ENCODE measurements at regions not wholly inside any gene's neighbourhood (a gene's known extent, or its start where the extent isn't known, plus 50 kb on each side); places are given as distances from the start of the nearest gene placed in this dataset.

DNA sequence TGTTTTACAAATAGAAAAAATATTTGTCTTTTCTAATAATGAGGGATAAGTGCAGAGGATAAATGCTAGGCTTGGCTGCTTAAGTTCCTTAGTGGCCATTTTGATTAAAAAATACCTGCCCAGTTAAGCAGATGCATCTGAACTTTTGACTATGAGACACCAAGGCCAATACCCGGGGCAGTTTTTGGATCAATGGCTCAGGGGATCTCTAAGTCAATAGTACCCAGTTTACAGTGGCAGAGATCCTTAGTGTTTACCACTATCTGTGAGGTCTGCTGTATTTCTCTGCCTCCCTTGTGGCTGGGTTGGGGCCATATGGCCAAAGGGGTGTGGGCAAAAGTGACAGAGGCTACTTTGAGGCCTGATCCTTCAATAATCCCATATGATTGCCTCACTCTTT lies 184.5 kb upstream of the MAST4 start:
- H3K4me1 ChIP-seq (ENCODE audit: insufficient read depth, low read length), result no peaks in the 10 kb centered on the region
- peaks cover 0 to 4% (median 0%) of the 10 kb centered on the region in 5 donors for H3K9me3 Mint-ChIP-seq
- no peaks in the 10 kb centered on the region for H3K36me3 Mint-ChIP-seq
- no peak overlapping the region for H3K4me3 ChIP-seq (ENCODE audit: low read length)
- POLR2A ChIA-PET, result no interaction called here
- no peaks in the 10 kb centered on the region for H3K4me1 Mint-ChIP-seq
- DNase-seq, result no peak
- no peaks in the 10 kb centered on the region for H3K27me3 ChIP-seq (ENCODE audit: insufficient read depth, low read length, poor library complexity, severe bottlenecking)
- no peaks in the 10 kb centered on the region for H3K9me3 ChIP-seq (ENCODE audit: low read length)
- H3K27me3 Mint-ChIP-seq, result peaks cover 8 to 11% of the 10 kb centered on the region in 2 donors
- no peak overlapping the region for H3K27ac ChIP-seq (ENCODE audit: low read depth, low read length)
- CTCF ChIA-PET, result no interaction called here
- no peak overlapping the region for H3K4me3 Mint-ChIP-seq
- no peaks in the 10 kb centered on the region for H3K36me3 ChIP-seq (ENCODE audit: insufficient read depth, low read length)
- H3K27ac Mint-ChIP-seq, result no peak overlapping the region

DNA sequence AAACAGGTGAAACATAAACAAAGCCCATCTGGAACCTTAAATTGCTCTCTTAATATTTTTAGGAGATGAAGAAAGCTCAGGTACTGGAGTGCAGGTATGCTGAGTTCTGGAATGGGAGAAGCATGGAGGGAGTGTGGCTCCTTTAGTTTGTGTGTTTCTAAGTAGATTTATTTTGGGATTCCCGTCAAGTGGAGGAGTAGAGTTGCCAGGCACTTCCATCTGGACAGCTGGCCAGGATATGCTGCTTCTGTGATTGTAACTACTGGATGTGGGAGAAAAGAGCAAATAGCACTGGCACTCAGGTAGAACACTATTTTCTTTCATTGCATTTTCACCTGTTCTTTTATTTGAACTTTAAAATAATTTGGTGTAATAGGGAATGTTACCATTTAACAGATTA lies 182.3 kb upstream of the MAST4 start:
- Histone ChIP-seq H3K27ac (ENCODE audit: low read depth, low read length) (no peak overlapping the region), H3K36me3 (ENCODE audit: insufficient read depth, low read length) (no peaks in the 10 kb centered on the region), H3K9me3 (ENCODE audit: low read length) (no peaks in the 10 kb centered on the region), H3K4me1 (ENCODE audit: insufficient read depth, low read length) (no peaks in the 10 kb centered on the region), H3K4me3 (ENCODE audit: low read length) (no peak overlapping the region), H3K27me3 (ENCODE audit: insufficient read depth, low read length, poor library complexity, severe bottlenecking) (no peaks in the 10 kb centered on the region)
- Mint-ChIP-seq H3K4me1 (no peaks in the 10 kb centered on the region), H3K36me3 (no peaks in the 10 kb centered on the region), H3K9me3 (peaks cover 0 to 4% (median 0%) of the 10 kb centered on the region in 5 donors), H3K4me3 (no peak overlapping the region), H3K27ac (no peak overlapping the region), H3K27me3 (peaks cover 0 to 3% of the 10 kb centered on the region in 2 donors)
- ChIA-PET POLR2A (no interaction called here), CTCF (no interaction called here)
- DNase-seq, result no peak

DNA sequence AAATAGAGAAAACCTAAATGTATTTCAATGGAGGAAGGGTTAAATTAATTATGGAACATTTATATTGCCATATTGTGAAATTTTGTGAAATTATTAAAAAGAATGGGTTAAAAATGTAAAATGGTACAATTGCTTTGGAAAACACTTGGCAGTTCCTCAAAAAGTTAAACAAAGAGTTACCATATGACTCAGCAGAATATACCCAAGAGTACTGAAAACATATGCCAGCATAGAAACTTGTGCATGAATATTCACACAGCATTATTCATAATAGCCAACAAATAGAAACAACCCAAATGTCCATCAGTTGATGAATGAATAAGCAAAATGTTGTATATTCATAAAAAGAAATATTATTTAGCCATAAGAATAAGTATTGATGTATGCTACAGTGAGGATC lies 181.0 kb upstream of the MAST4 start:
- Mint-ChIP-seq H3K27ac (no peak overlapping the region), H3K4me1 (no peaks in the 10 kb centered on the region), H3K4me3 (no peak overlapping the region), H3K9me3 (peaks cover 0 to 4% (median 0%) of the 10 kb centered on the region in 5 donors), H3K27me3 (peaks cover 3 to 6% of the 10 kb centered on the region in 2 donors), H3K36me3 (no peaks in the 10 kb centered on the region)
- Histone ChIP-seq H3K9me3 (ENCODE audit: low read length) (no peaks in the 10 kb centered on the region), H3K27me3 (ENCODE audit: insufficient read depth, low read length, poor library complexity, severe bottlenecking) (no peaks in the 10 kb centered on the region), H3K4me1 (ENCODE audit: insufficient read depth, low read length) (no peaks in the 10 kb centered on the region), H3K27ac (ENCODE audit: low read depth, low read length) (no peak overlapping the region), H3K4me3 (ENCODE audit: low read length) (no peak overlapping the region), H3K36me3 (ENCODE audit: insufficient read depth, low read length) (no peaks in the 10 kb centered on the region)
- DNase-seq, result no peak
- POLR2A ChIA-PET, result no interaction called here
- CTCF ChIA-PET, result no interaction called here

DNA sequence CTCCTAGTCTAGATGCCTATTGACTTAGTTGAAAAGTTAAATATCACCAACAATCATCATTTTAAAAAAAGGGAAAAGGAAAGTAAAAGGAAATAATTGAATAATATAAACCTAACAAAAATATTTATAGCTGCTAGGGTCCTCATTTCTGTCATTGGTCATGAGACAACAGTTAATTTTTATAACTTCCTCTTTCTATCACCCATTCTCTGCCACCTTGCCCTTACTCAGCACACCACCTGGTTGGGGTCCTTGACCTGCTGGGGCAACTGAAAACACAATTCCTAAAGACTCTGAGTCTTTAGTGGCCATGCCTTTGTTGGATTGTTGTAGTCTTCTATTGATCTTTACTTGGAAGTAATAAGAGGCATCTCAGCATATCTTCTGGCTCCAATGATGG lies 179.5 kb upstream of the MAST4 start:
- peaks cover 0 to 4% (median 0%) of the 10 kb centered on the region in 3 donors for H3K36me3 Mint-ChIP-seq
- H3K27ac ChIP-seq (ENCODE audit: low read depth, low read length), result no peak overlapping the region
- POLR2A ChIA-PET, result no interaction called here
- CTCF ChIA-PET, result no interaction called here
- no peaks in the 10 kb centered on the region for H3K27me3 ChIP-seq (ENCODE audit: insufficient read depth, low read length, poor library complexity, severe bottlenecking)
- no peak overlapping the region for H3K4me3 Mint-ChIP-seq
- no peak overlapping the region for H3K27ac Mint-ChIP-seq
- no peaks in the 10 kb centered on the region for H3K4me1 Mint-ChIP-seq
- H3K36me3 ChIP-seq (ENCODE audit: insufficient read depth, low read length), result no peaks in the 10 kb centered on the region
- no peaks in the 10 kb centered on the region for H3K9me3 ChIP-seq (ENCODE audit: low read length)
- DNase-seq, result no peak
- H3K27me3 Mint-ChIP-seq, result peaks cover 0 to 16% of the 10 kb centered on the region in 2 donors
- no peaks in the 10 kb centered on the region for H3K4me1 ChIP-seq (ENCODE audit: insufficient read depth, low read length)
- H3K4me3 ChIP-seq (ENCODE audit: low read length), result no peak overlapping the region
- peaks cover 0 to 3% (median 0%) of the 10 kb centered on the region in 5 donors for H3K9me3 Mint-ChIP-seq

DNA sequence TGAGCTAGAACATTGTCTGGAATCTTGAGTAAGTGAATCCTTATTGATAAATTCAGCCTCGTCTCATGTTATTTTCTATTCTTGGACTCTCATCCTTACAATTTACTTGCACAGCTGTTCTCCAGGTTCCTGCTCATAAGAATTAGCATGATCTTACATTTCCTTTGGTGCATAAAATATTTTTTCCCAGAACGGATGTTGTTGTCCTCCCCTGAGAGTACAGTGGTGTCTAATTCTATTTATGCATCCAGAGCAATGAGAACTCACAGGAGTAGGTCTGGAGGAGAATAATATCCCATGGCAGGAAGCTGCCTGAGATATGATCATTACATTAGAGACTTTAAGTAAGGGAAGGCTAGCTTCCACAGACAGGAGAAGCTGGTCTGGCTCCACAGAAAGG lies 178.4 kb upstream of the MAST4 start:
- Histone ChIP-seq H3K4me1 (ENCODE audit: insufficient read depth, low read length) (no peaks in the 10 kb centered on the region), H3K27me3 (ENCODE audit: insufficient read depth, low read length, poor library complexity, severe bottlenecking) (no peaks in the 10 kb centered on the region), H3K36me3 (ENCODE audit: insufficient read depth, low read length) (no peaks in the 10 kb centered on the region), H3K9me3 (ENCODE audit: low read length) (no peaks in the 10 kb centered on the region), H3K4me3 (ENCODE audit: low read length) (no peak overlapping the region), H3K27ac (ENCODE audit: low read depth, low read length) (no peak overlapping the region)
- no peak for DNase-seq
- H3K36me3 Mint-ChIP-seq, result peaks cover 0 to 4% (median 0%) of the 10 kb centered on the region in 3 donors
- POLR2A ChIA-PET, result no interaction called here
- CTCF ChIA-PET, result no interaction called here
- peaks cover 0 to 3% (median 0%) of the 10 kb centered on the region in 5 donors for H3K9me3 Mint-ChIP-seq
- H3K27me3 Mint-ChIP-seq, result peaks cover 8 to 16% of the 10 kb centered on the region in 2 donors
- no peak overlapping the region for H3K4me3 Mint-ChIP-seq
- no peaks in the 10 kb centered on the region for H3K4me1 Mint-ChIP-seq
- no peak overlapping the region for H3K27ac Mint-ChIP-seq

DNA sequence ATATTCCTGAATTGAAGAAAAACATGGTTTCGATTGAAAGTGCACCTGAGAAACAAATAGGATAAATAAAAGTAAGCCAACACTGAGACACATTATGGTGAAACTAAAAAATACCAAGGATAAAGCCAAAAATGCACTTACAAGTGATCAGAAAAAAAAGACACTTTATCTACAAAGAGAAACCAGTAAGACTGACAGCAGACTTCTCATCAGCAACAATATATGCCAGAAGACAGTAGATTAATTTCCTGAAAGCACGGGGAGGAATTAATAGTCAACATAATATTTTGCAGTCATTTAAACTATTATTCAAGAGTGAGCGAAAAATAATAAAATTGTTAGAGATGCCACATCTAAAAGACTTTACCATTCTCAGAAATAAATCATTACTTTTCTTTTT lies 172.7 kb upstream of the MAST4 start:
- no peak overlapping the region for H3K4me3 Mint-ChIP-seq
- no peaks in the 10 kb centered on the region for H3K4me1 Mint-ChIP-seq
- H3K9me3 Mint-ChIP-seq, result peaks cover 0 to 3% (median 3%) of the 10 kb centered on the region in 5 donors
- POLR2A ChIA-PET, result no interaction called here
- no peak overlapping the region for H3K27ac Mint-ChIP-seq
- H3K27me3 Mint-ChIP-seq, result peaks cover 8 to 16% of the 10 kb centered on the region in 2 donors
- no peaks in the 10 kb centered on the region for H3K36me3 ChIP-seq (ENCODE audit: insufficient read depth, low read length)
- no peak for DNase-seq
- H3K4me1 ChIP-seq (ENCODE audit: insufficient read depth, low read length), result no peaks in the 10 kb centered on the region
- CTCF ChIA-PET, result no interaction called here
- no peak overlapping the region for H3K27ac ChIP-seq (ENCODE audit: low read depth, low read length)
- H3K27me3 ChIP-seq (ENCODE audit: insufficient read depth, low read length, poor library complexity, severe bottlenecking), result no peaks in the 10 kb centered on the region
- H3K36me3 Mint-ChIP-seq, result peaks cover 0 to 4% (median 0%) of the 10 kb centered on the region in 3 donors
- no peak overlapping the region for H3K4me3 ChIP-seq (ENCODE audit: low read length)
- no peaks in the 10 kb centered on the region for H3K9me3 ChIP-seq (ENCODE audit: low read length)

DNA sequence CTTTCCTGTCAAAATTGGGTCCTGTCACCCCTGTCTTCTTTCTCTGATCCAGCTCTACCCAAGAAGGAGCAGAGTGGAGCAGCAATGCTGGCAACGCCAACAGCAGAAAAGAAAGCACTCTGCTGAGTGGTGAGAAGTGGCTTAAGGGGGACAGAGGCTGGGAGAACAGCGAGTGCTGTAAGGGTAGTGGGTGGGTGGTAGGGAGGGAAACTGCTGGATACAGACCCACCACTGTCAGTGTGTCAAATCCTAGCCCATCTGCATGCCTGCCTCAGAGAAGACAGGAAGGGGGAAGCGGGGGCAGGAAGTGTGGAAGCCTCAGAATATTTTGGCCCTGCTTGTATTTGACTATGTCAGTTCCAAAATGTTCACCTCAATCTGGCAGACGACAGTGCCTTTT lies 170.4 kb upstream of the MAST4 start:
- Histone ChIP-seq H3K27ac (ENCODE audit: low read depth, low read length) (no peak overlapping the region), H3K9me3 (ENCODE audit: low read length) (no peaks in the 10 kb centered on the region), H3K27me3 (ENCODE audit: insufficient read depth, low read length, poor library complexity, severe bottlenecking) (no peaks in the 10 kb centered on the region), H3K4me3 (ENCODE audit: low read length) (no peak overlapping the region), H3K4me1 (ENCODE audit: insufficient read depth, low read length) (no peaks in the 10 kb centered on the region), H3K36me3 (ENCODE audit: insufficient read depth, low read length) (no peaks in the 10 kb centered on the region)
- peaks cover 13 to 15% of the 10 kb centered on the region in 2 donors for H3K27me3 Mint-ChIP-seq
- CTCF ChIA-PET, result no interaction called here
- DNase-seq, result no peak
- no peak overlapping the region for H3K4me3 Mint-ChIP-seq
- no peaks in the 10 kb centered on the region for H3K4me1 Mint-ChIP-seq
- peaks cover 0 to 3% (median 0%) of the 10 kb centered on the region in 3 donors for H3K36me3 Mint-ChIP-seq
- H3K27ac Mint-ChIP-seq, result no peak overlapping the region
- peaks cover 0 to 3% (median 3%) of the 10 kb centered on the region in 5 donors for H3K9me3 Mint-ChIP-seq
- POLR2A ChIA-PET, result no interaction called here

DNA sequence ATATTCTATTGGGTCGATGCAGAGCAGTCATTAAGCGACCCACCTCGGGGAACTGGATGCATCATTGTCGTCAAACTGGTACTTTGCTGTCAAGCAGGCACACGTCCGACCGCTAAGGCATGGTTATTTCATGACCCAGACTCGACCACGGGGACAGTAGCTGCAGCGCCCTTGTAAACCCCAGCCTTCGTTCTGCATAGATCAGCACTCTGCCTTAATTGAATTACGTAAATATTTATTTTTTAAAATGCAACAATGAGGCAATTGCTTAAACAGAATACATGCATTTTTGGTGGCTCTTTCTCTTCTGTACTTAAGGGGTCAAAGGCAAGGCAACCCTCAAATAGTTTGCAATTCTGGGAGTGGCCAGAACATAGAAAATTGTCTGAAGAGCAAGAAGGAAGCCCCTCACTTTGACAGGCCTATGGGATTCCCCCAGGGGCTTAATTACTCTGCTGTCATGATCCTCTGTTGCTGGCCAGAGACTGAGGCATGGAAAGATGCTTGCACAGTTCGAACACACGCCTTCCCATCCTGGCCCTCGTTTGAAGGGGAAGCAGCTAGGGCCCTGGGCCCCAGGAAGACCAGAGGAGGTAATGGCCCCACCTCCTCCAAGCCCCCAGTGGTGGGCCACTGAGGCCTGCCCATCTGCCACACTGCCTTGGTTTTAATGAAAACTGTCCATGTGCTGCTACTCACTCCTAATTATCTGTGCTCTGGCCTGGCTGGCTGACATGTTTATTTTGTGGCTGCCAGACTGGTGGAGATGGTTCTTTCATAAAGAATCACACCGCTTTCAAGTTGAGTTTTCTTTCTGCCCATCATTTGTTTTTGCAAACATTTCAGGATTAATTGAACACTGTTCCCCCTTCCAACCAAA lies 169.7 kb upstream of the MAST4 start:
- Histone ChIP-seq H3K4me1 (ENCODE audit: insufficient read depth, low read length) (no peaks in the 10 kb centered on the region), H3K9me3 (ENCODE audit: low read length) (no peaks in the 10 kb centered on the region), H3K27ac (ENCODE audit: low read depth, low read length) (no peak overlapping the region), H3K36me3 (ENCODE audit: insufficient read depth, low read length) (no peaks in the 10 kb centered on the region), H3K27me3 (ENCODE audit: insufficient read depth, low read length, poor library complexity, severe bottlenecking) (no peaks in the 10 kb centered on the region), H3K4me3 (ENCODE audit: low read length) (no peak overlapping the region)
- H3K27me3 Mint-ChIP-seq, result peaks cover 11 to 13% of the 10 kb centered on the region in 2 donors
- H3K36me3 Mint-ChIP-seq, result no peaks in the 10 kb centered on the region
- no peak for DNase-seq
- H3K4me3 Mint-ChIP-seq, result no peak overlapping the region
- H3K9me3 Mint-ChIP-seq, result peaks cover 0 to 3% (median 3%) of the 10 kb centered on the region in 5 donors
- H3K4me1 Mint-ChIP-seq, result no peaks in the 10 kb centered on the region
- H3K27ac Mint-ChIP-seq, result no peak overlapping the region
- ChIA-PET CTCF (no interaction called here), POLR2A (no interaction called here)
